DND-41 (cell line): ENCODE measurements at regions not wholly inside any gene's neighbourhood (a gene's known extent, or its start where the extent isn't known, plus 50 kb on each side); places are given as distances from the start of the nearest gene placed in this dataset.

Experiments
- CTCF ChIP-seq: IDR thresholded peaks from 2 replicates; pipeline ENCODE4 v1.5.1; 2012; ENCODE audit warnings: borderline replicate concordance, low read length, moderate library complexity, mild to moderate bottlenecking; ENCODE audit not compliant: poor library complexity, severe bottlenecking; ENCODE audit errors: extremely low read depth
- EZH2 ChIP-seq: IDR thresholded peaks from 3 replicates; pipeline ENCODE4 v1.6.1; 2012; ENCODE audit warnings: borderline replicate concordance, low read depth, mild to moderate bottlenecking, moderate library complexity, low read length, inconsistent platforms; ENCODE audit not compliant: severe bottlenecking

GRCh38 chr4:23993373-23993772, 103.5 kb upstream of the PPARGC1A start:
- no peak for TF ChIP-seq CTCF
- no peak for TF ChIP-seq EZH2
